GM23338 (cell line): ENCODE measurements at regions not wholly inside any gene's neighbourhood (a gene's known extent, or its start where the extent isn't known, plus 50 kb on each side); places are given as distances from the start of the nearest gene placed in this dataset.

Source experiments
- CREB1 ChIP-seq: fragments of 250-450 bp; sonication (Bioruptor Pico); IDR thresholded peaks from 2 replicates; pipeline ENCODE4 v1.5.0; 2020; ENCODE audit warnings: low read depth, mild to moderate bottlenecking, moderate library complexity
- CTCF ChIP-seq, 2 experiments: fragments of 200-600 bp in 1 of 2; sonication (generic) in 1 of 2; conservative IDR thresholded peaks; 2 replicates each; pipeline versions ENCODE4 v1.5.1 to v1.6.1; 2016 to 2017; ENCODE audit warnings: antibody characterized with exemption in 2 of 2, low read depth in 2 of 2, mild to moderate bottlenecking in 2 of 2, moderate library complexity in 1 of 2
- EZH2 ChIP-seq: fragments of 200-600 bp; sonication (generic); IDR thresholded peaks from one replicate; pipeline ENCODE4 v1.8.0; 2017; ENCODE audit warnings: antibody characterized with exemption, mild to moderate bottlenecking, low read depth; ENCODE audit not compliant: unreplicated experiment
- EZH2phosphoT487 ChIP-seq: fragments of 200-600 bp; sonication (generic); IDR thresholded peaks from one replicate; pipeline ENCODE4 v1.8.1; 2018; ENCODE audit warnings: antibody characterized with exemption; ENCODE audit not compliant: unreplicated experiment
- NANOG ChIP-seq: IDR thresholded peaks from 2 replicates; pipeline ENCODE4 v1.6.1; 2016; ENCODE audit warnings: antibody characterized with exemption, borderline replicate concordance
- POLR2AphosphoS5 ChIP-seq: IDR thresholded peaks from 2 replicates; pipeline ENCODE4 v1.6.1; 2016; ENCODE audit warnings: antibody characterized with exemption, low read depth
- REST ChIP-seq: IDR thresholded peaks from one replicate; pipeline ENCODE4 v1.6.1; 2018; ENCODE audit warnings: antibody characterized with exemption; ENCODE audit not compliant: unreplicated experiment
- STAT1 ChIP-seq: IDR thresholded peaks from one replicate; pipeline ENCODE4 v1.6.1; 2016; ENCODE audit warnings: antibody characterized with exemption; ENCODE audit not compliant: unreplicated experiment
- ZNF114 ChIP-seq: fragments of 250-450 bp; sonication (Bioruptor Pico); IDR thresholded peaks from 2 replicates; pipeline ENCODE4 v1.5.0; 2020; ENCODE audit warnings: mild to moderate bottlenecking, moderate library complexity
- ZNF331 ChIP-seq: fragments of 250-450 bp; sonication (Bioruptor Pico); IDR thresholded peaks from 2 replicates; pipeline ENCODE4 v1.5.0; 2020; ENCODE audit warnings: low read depth, mild to moderate bottlenecking, moderate library complexity
- ZNF462 ChIP-seq: fragments of 250-450 bp; sonication (Bioruptor Pico); IDR thresholded peaks from 2 replicates; pipeline ENCODE4 v1.5.0; 2020; ENCODE audit warnings: mild to moderate bottlenecking, moderate library complexity

- TF ChIP-seq ZNF462: no peak
- no peak for TF ChIP-seq CTCF (conservative IDR thresholded peaks at IDR 0.05; ENCODE audit: low read depth in 2 of 2)
- no peak for TF ChIP-seq REST
- TF ChIP-seq EZH2phosphoT487: no peak
- TF ChIP-seq EZH2: no peak
- TF ChIP-seq CREB1 (CRISPR knock-in tag): no peak
- no peak for TF ChIP-seq POLR2AphosphoS5
- TF ChIP-seq ZNF114 (CRISPR knock-in tag): no peak
- no peak for TF ChIP-seq NANOG
- TF ChIP-seq ZNF331: no peak
- TF ChIP-seq STAT1: no peak
Measured at GRCh38 chr20:48146308-48146707, 361.0 kb upstream of the SULF2 start.
